ENCODE measurements at regions not wholly inside any gene's neighbourhood (a gene's known extent, or its start where the extent isn't known, plus 50 kb on each side); places are given as distances from the start of the nearest gene placed in this dataset.
"Not testable (repeated sequence)": the region's sequence is repeated elsewhere in the genome, so short reads cannot be mapped to it uniquely, and the experiment has no call there.

- no peak for DNase-seq (ENCODE audit: low read depth)
- in situ Hi-C loops (cut with HindIII; ENCODE audit: low pct_unique_long_range_greater_than_20kb, low sequenced_read_pairs), result no loop called here
Observed at GRCh38 chr14:56040121-56040520, 78.1 kb upstream of the PELI2 start.

- no peak for DNase-seq (ENCODE audit: low read depth)
- in situ Hi-C loops (cut with HindIII; ENCODE audit: low pct_unique_long_range_greater_than_20kb, low sequenced_read_pairs), result no loop called here
Observed at GRCh38 chr14:56044196-56044595, 74.0 kb upstream of the PELI2 start.

- no peak for DNase-seq (ENCODE audit: low read depth)
- in situ Hi-C loops (cut with HindIII; ENCODE audit: low pct_unique_long_range_greater_than_20kb, low sequenced_read_pairs), result no loop called here
Observed at GRCh38 chr14:56046546-56046945, 71.7 kb upstream of the PELI2 start.

GRCh38 chr14:56046996-56047395 is 71.2 kb upstream of the PELI2 start:
- in situ Hi-C loops (cut with HindIII; ENCODE audit: low pct_unique_long_range_greater_than_20kb, low sequenced_read_pairs), result no loop called here

GRCh38 chr14:56049536-56049935 is 68.7 kb upstream of the PELI2 start:
- in situ Hi-C loops (cut with HindIII; ENCODE audit: low pct_unique_long_range_greater_than_20kb, low sequenced_read_pairs), result no loop called here
- DNase-seq (ENCODE audit: low read depth), result no peak

More at GRCh38 chr14:56046996-56047395, 71.2 kb upstream of the PELI2 start:
- no peak for DNase-seq (ENCODE audit: low read depth)

GRCh38 chr14:56055511-56055910 is 62.7 kb upstream of the PELI2 start:
- in situ Hi-C loops (cut with HindIII; ENCODE audit: low pct_unique_long_range_greater_than_20kb, low sequenced_read_pairs), result no loop called here
- DNase-seq (ENCODE audit: low read depth), result no peak

GRCh38 chr14:56056031-56056430 is 62.2 kb upstream of the PELI2 start:
- in situ Hi-C loops (cut with HindIII; ENCODE audit: low pct_unique_long_range_greater_than_20kb, low sequenced_read_pairs), result no loop called here
- no peak for DNase-seq (ENCODE audit: low read depth)

GRCh38 chr14:56057071-56057741 is 61.0 kb upstream of the PELI2 start:
- DNase-seq (ENCODE audit: low read depth), result no peak
- in situ Hi-C loops (cut with HindIII; ENCODE audit: low pct_unique_long_range_greater_than_20kb, low sequenced_read_pairs), result no loop called here

GRCh38 chr14:56057767-56058166 is 60.4 kb upstream of the PELI2 start:
- DNase-seq (ENCODE audit: low read depth), result no peak
- in situ Hi-C loops (cut with HindIII; ENCODE audit: low pct_unique_long_range_greater_than_20kb, low sequenced_read_pairs), result no loop called here

- in situ Hi-C loops (cut with HindIII; ENCODE audit: low pct_unique_long_range_greater_than_20kb, low sequenced_read_pairs), result no loop called here
- DNase-seq (ENCODE audit: low read depth), result no peak
Observed at GRCh38 chr14:56059054-56059453, 59.2 kb upstream of the PELI2 start.

GRCh38 chr14:56061051-56061450 is 57.2 kb upstream of the PELI2 start:
- no peak for DNase-seq (ENCODE audit: low read depth)

GRCh38 chr14:56063131-56063530 is 55.1 kb upstream of the PELI2 start:
- in situ Hi-C loops (cut with HindIII; ENCODE audit: low pct_unique_long_range_greater_than_20kb, low sequenced_read_pairs), result no loop called here
- DNase-seq (ENCODE audit: low read depth), result no peak

More at GRCh38 chr14:56061051-56061450, 57.2 kb upstream of the PELI2 start:
- in situ Hi-C loops (cut with HindIII; ENCODE audit: low pct_unique_long_range_greater_than_20kb, low sequenced_read_pairs), result no loop called here

GRCh38 chr14:56064513-56064912 is 53.7 kb upstream of the PELI2 start:
- in situ Hi-C loops (cut with HindIII; ENCODE audit: low pct_unique_long_range_greater_than_20kb, low sequenced_read_pairs), result no loop called here
- DNase-seq (ENCODE audit: low read depth), result no peak

- DNase-seq (ENCODE audit: low read depth); in situ Hi-C loops (cut with HindIII; ENCODE audit: low pct_unique_long_range_greater_than_20kb, low sequenced_read_pairs): not testable (repeated sequence)
Observed at GRCh38 chr14:56065199-56065598, 53.0 kb upstream of the PELI2 start.

GRCh38 chr14:56065621-56066290 is 52.5 kb upstream of the PELI2 start:
- in situ Hi-C loops (cut with HindIII; ENCODE audit: low pct_unique_long_range_greater_than_20kb, low sequenced_read_pairs), result no loop called here
- DNase-seq (ENCODE audit: low read depth), result no peak
